HK-2 (cell line): ENCODE measurements at regions not wholly inside any gene's neighbourhood (a gene's known extent, or its start where the extent isn't known, plus 50 kb on each side); places are given as distances from the start of the nearest gene placed in this dataset.

Source experiments
- DNase-seq: peaks from one replicate; pipeline ENCODE4 v3.0.0-alpha.2; 2018; ENCODE audit not compliant: unreplicated experiment

- peak; percentile 93 for DNase-seq
These were observed 179.0 kb upstream of the KLF14 start for GRCh38 chr7:130912862-130913638.

DNA sequence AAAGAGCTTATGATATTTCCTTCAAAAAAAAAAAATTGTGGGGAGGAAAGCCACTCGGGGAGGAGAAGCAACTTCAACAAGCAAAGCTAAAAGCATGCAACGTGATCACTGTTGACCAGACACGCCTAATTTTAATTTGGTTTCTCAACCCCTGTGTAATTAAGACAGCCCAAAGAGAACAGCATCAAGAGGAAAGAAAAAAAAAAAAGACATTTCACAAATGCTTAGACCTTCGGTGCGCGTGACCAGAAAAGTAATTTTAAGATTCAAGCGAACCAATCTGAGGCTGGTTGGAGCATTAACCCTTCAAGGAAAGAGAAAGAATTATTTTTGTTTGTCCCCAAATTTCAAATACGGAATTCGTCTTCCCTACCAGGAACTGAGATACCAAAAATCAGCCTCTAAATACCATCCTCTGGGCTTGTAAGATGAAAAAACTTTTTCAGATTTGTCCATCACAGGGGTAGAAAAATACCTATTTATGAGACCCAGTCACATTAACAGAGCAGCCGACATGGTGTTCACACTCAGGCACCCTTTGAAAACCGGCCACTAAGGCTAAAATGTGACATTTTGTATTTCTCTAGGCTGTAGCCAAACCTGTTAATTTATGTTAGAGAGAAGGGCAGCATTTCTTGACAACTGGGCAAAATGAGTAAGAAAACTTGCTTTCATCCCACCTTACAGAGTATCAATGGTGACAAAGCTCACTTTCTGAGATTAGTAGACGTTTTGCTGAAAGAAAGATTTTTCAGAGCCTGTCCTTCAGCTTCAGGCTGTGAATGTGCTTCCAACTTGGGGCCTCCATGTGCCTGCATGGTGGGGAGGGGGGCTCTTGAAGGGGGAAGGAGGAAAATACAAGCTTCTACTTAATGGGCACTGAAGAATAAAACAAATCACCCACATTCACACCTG is 179.9 kb upstream of the KLF14 start:
- no peak for DNase-seq

DNA sequence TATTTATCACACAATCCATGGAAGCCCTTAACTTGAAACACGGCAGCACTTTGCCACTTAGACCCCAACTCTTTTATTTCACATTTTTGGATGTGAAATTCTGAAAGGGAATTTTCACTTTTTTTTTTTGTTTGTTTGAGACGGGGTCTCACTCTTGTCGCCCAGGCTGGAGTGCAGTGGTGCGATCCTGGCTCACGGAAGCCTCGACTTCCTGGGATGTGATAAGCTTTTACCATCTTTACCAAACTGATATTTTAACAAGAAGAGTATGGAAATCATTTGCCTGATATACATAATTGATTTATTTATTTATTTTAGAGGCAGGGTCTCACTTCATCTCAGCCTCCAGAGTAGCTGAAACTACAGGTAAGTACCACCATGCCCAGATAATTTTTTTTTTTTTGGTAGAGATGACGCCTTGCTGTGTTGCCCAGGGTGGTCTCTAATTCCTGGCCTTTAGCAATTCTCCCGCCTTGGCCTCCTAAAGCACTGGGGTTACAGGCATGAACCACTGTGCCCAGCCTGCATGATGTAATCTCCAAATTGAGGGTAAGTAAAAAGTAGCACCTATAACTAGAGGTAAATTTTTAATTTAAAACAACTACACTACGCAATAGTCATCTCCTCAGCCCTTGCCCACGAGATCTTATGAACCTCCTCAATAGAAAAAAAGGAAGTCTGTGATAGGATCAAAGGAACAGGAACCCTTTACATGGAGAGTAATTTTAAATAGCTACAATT is 180.7 kb upstream of the KLF14 start:
- DNase-seq = no peak

DNA sequence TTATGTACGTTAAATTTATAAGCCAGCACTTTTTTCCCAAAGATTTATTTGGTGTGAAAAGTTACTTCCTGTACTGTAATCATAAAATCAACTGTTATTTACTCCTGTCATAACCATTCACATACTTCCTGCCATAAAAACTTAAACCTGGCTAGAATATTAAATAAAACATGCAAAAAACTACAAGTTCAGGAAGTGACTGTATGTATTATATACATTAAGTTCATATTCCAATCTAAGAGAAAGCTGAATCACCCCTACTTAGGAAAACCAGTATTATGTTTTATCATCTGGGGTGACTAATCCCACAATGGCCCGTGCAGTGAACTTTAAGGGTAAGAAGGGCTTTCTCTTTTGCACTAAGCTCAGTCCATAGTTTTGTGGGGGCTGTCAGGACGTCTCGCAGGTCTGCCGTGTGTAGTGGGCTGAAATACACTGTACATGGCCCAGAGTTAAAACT is 183.7 kb upstream of the KLF14 start:
- no peak for DNase-seq

GRCh38 chr7:130918129-130919052 is 184.4 kb upstream of the KLF14 start:
- no peak for DNase-seq

DNA sequence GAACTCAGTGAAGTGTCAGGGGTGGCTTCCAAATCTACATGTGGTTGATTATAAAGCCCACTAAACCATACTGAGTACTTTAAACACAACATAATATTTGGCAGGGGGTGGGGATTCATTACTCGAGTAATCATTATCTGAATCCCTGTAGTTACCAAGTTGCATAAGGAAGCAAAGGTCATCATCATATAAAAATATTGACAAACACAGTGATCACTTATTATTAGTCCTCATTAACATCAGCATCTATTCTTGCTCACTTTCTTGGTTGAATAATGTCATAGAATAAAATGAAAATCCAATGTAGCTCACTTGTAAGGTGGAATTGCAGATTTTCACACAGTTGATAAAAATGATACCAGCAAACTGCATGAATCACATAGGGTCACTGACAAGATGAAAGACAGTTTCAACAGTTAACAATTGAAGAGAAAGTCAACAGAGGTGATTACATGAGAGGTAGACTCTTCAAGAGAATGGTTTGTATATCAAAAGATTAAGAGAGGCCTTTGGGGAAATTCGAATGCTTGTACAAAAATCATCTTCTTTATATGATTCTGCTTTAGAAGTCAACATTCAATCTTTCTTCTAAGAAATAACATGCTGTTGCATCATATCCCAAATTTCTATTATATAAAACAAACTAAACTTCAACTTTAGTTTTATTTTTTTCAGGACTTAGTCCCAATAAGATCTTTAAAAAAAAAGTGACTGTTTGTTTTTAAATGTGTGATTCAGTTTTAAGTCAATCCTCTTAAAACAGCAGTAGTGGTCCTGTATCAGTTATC is 185.5 kb upstream of the KLF14 start:
- DNase-seq = no peak

DNA sequence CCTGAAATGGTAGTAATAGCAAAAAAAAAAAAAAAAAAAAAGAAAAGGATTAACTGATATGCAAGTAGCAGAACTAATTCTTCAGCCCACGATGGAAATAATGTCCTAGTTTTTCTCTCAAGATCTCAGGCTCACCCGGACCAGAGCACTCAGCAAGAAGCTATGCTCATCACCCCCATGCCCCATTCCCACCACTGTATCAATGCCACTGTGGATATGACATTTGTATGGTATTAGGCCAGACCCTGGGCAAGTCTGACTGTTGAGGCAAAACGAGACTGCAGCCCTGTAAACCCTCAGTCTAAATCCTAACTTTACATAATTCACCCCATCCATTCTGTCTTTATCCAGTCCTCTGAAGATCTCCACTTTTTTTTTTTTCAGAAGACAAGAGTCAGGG is 186.1 kb upstream of the KLF14 start:
- no peak for DNase-seq

- DNase-seq = no peak
These were observed 187.6 kb upstream of the KLF14 start for GRCh38 chr7:130921391-130922180.

DNA sequence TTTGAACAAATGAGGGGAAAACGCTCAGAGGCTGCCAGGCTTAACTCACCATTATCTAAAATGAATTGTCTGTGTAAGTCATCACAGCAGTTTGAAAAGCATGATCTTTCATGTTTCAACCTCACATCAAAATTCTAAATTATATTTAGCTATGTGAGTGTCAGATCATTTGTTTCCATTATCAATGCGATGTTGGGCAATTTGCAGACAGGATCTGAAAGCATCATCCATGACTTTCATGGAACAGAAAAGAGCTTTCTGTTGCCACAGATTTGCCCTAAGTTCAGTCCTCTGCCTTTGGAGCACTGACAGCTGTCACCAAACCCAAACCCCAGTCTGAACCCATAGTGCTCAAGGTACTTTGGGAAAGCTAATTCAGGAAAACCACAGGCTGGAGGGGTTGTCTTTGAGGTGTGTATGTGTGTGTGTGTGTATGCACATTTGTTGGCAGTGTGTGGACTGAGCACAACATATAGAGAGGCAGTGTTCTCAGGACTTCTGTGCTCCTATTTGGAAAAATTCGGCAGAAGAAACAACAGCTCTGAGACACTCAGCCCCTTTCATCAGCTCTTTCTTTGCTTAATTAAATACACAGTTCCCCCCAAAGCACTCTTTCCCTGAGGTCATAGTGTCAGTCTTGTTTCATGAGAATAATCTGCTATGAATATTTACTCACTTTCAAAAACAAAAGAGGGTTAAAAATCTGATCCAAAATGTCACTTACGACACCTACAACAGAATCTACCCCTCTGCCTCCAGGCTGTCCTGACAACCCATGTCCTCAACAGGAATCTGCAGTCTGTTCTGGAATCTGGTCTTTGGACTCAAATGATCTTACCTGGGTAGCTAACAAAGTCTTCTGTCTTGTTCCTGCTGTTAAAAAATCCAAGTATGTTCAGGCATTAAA is 188.5 kb upstream of the KLF14 start:
- no peak for DNase-seq

DNA sequence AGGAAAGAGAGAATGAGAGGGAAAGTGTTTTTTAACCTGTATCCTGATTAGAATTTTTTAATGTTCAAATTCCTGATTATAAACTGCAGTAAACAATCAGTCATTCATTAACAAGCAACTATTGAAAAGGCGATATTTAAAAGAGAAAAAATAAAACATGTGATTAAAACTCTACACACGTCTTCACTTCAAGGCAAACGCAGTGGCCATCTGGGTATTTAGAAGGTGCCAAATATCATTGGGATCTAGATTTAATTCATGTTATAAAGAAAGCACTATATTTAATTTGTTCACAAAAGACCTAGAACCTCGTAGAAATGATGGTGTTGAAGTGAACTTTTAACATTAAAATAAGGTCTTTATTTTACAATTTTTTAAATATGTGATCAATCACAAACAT is 189.4 kb upstream of the KLF14 start:
- no peak for DNase-seq

DNA sequence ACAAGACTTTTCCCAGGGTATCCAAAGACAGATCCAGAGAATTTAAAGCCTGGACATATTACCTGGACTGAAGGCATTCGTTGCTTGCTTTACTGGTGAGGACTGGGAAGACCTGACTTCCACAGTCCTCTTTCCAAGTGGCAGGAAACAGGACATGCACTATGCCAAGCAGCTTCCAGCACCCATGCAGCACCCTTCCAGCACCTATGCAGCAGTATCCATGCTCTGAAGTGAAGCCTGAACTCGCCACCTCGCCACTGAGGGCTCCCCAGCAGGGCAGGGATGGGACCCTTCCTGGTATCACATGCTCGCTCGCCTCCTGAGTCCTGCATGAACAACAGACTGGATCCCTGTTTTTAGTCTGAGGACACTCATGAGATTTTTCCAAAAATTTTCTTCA is 189.9 kb upstream of the KLF14 start:
- DNase-seq = no peak

DNA sequence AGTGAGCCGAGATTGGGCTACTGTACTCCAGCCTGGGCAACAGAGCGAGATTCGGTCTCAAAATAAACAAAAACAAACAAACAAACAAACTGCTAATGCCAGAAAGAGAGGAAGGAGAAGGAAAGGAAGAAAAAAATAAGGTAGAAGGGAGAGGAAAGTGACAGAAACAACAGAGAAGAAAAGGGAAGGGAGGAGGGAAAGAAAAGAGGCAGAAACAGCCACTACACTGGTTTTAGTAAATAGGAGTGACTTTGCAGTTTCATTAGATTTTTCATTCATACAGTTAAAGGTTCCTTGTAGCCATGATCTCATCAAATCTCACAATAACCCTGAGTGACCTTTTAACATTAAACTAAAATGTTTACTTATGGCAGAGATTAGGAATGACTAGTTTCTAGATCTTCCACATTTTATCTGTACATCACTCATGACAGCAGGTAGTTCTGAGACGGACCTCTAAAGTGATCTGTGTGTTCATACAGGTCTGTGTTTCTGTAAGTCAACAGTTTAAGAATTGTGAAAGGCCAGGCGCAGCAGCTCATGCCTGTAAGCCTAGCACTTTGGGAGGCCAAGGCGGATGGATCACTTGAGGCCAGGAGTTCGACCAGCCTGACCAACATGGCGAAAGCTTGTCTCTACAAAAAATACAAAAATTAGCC is 191.3 kb upstream of the KLF14 start:
- no peak for DNase-seq

- DNase-seq = no peak
These were observed 192.1 kb upstream of the KLF14 start for GRCh38 chr7:130926001-130926691.

- DNase-seq = no peak
These were observed 193.1 kb upstream of the KLF14 start for GRCh38 chr7:130927062-130927461.

GRCh38 chr7:130927564-130927963 is 193.6 kb upstream of the KLF14 start:
- DNase-seq = no peak

- no peak for DNase-seq
These were observed 196.1 kb upstream of the KLF14 start for GRCh38 chr7:130929896-130930659.

GRCh38 chr7:130930681-130931080 is 196.7 kb upstream of the KLF14 start:
- no peak for DNase-seq
